Loucy (cell line): ENCODE measurements at regions not wholly inside any gene's neighbourhood (a gene's known extent, or its start where the extent isn't known, plus 50 kb on each side); places are given as distances from the start of the nearest gene placed in this dataset.

ENCODE experiments used
- EZH2phosphoT487 ChIP-seq: fragments of 200-600 bp; IDR thresholded peaks from 2 replicates; pipeline ENCODE4 v1.6.1; 2018; ENCODE audit warnings: antibody characterized with exemption, mild to moderate bottlenecking, moderate library complexity, borderline replicate concordance
- TF ChIP-seq, protein P1 (sequence below): fragments of 200-600 bp; sonication (generic); conservative IDR thresholded peaks from 2 replicates; pipeline ENCODE4 v1.5.1; 2014; ENCODE audit warnings: mild to moderate bottlenecking, antibody characterized with exemption, low read length

DNA sequence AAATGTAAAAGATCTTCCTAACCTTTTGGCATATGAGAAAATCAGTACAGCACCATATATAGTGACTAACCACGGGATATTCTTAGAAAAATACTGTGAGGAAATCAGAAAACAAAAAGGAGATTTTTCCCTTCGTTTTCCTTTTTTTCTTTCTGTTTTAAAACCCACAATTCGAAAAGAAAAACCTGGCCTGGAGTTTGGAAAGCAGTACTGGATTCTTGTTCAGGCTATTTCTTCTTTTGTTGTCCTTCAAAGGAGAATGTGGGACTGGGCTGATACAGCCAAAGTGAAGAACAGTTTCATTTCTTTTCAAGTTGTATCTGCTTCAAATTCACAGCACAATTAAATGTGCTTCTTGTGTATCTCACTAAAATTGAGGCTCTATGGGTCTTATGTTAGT is 156.8 kb upstream of the PHYHIPL start:
- TF ChIP-seq, protein P1, sequence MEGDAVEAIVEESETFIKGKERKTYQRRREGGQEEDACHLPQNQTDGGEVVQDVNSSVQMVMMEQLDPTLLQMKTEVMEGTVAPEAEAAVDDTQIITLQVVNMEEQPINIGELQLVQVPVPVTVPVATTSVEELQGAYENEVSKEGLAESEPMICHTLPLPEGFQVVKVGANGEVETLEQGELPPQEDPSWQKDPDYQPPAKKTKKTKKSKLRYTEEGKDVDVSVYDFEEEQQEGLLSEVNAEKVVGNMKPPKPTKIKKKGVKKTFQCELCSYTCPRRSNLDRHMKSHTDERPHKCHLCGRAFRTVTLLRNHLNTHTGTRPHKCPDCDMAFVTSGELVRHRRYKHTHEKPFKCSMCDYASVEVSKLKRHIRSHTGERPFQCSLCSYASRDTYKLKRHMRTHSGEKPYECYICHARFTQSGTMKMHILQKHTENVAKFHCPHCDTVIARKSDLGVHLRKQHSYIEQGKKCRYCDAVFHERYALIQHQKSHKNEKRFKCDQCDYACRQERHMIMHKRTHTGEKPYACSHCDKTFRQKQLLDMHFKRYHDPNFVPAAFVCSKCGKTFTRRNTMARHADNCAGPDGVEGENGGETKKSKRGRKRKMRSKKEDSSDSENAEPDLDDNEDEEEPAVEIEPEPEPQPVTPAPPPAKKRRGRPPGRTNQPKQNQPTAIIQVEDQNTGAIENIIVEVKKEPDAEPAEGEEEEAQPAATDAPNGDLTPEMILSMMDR: no peak
- no peak for TF ChIP-seq EZH2phosphoT487
